Mesothelial cell of epicardium (in vitro differentiated cells): ENCODE measurements at regions not wholly inside any gene's neighbourhood (a gene's known extent, or its start where the extent isn't known, plus 50 kb on each side); places are given as distances from the start of the nearest gene placed in this dataset.

Experiments used
- DNase-seq, 2 experiments: peaks; one replicate each; pipeline ENCODE4 v3.0.0; 2021; ENCODE audit warnings: low spot score in 2 of 2; ENCODE audit not compliant: unreplicated experiment in 2 of 2
- H3K27ac Mint-ChIP-seq: 2 replicates; pipeline ENCODE4 v1.8.0; 2021; ENCODE audit warnings: mixed read lengths
- H3K27me3 Mint-ChIP-seq: 2 replicates; pipeline ENCODE4 v1.8.0; 2021; ENCODE audit warnings: low read depth, mixed read lengths
- H3K36me3 Mint-ChIP-seq: 2 replicates; pipeline ENCODE4 v1.8.0; 2021; ENCODE audit warnings: mixed read lengths
- H3K4me1 Mint-ChIP-seq: 2 replicates; pipeline ENCODE4 v1.8.0; 2021; ENCODE audit warnings: mixed read lengths
- H3K4me3 Mint-ChIP-seq: 2 replicates; pipeline ENCODE4 v1.8.0; 2021; ENCODE audit warnings: mild to moderate bottlenecking, moderate library complexity, mixed read lengths
- H3K9me3 Mint-ChIP-seq: 2 replicates; pipeline ENCODE4 v1.8.0; 2021; ENCODE audit warnings: mixed read lengths
- TF ChIP-seq, protein P1 (sequence below): fragments of 200-600 bp; sonication (generic); IDR thresholded peaks from one replicate; pipeline ENCODE4 v1.5.0; 2021; ENCODE audit warnings: antibody characterized with exemption; ENCODE audit not compliant: unreplicated experiment

DNA sequence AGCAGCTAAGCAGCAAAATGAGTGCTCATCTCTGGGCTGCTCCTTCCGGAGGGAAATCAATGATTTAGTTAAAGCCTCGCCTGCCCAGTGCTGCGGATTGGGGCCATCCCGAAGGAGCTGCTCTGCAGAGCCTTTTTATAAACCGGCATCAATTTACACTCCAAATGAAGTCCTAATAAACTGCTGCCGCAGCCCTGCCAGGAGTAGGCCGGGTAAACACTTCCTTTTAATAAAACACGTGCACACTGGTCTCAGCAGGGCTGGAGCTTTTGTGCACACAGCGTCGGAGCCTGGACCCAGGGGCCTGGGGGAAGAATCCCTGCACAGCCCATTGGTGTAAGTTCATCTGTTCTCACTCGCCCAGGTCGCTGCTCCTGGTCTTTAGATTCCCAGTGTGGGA, 79.6 kb upstream of the HS3ST2 start:
- no peaks in the 10 kb centered on the region for H3K4me1 Mint-ChIP-seq
- no peaks in the 10 kb centered on the region for H3K9me3 Mint-ChIP-seq
- no peak overlapping the region for H3K4me3 Mint-ChIP-seq
- peaks cover 15% of the 10 kb centered on the region for H3K27me3 Mint-ChIP-seq
- H3K27ac Mint-ChIP-seq, result no peak overlapping the region
- TF ChIP-seq, protein P1, sequence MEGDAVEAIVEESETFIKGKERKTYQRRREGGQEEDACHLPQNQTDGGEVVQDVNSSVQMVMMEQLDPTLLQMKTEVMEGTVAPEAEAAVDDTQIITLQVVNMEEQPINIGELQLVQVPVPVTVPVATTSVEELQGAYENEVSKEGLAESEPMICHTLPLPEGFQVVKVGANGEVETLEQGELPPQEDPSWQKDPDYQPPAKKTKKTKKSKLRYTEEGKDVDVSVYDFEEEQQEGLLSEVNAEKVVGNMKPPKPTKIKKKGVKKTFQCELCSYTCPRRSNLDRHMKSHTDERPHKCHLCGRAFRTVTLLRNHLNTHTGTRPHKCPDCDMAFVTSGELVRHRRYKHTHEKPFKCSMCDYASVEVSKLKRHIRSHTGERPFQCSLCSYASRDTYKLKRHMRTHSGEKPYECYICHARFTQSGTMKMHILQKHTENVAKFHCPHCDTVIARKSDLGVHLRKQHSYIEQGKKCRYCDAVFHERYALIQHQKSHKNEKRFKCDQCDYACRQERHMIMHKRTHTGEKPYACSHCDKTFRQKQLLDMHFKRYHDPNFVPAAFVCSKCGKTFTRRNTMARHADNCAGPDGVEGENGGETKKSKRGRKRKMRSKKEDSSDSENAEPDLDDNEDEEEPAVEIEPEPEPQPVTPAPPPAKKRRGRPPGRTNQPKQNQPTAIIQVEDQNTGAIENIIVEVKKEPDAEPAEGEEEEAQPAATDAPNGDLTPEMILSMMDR, result no peak
- no peaks in the 10 kb centered on the region for H3K36me3 Mint-ChIP-seq
- no peak for DNase-seq

DNA sequence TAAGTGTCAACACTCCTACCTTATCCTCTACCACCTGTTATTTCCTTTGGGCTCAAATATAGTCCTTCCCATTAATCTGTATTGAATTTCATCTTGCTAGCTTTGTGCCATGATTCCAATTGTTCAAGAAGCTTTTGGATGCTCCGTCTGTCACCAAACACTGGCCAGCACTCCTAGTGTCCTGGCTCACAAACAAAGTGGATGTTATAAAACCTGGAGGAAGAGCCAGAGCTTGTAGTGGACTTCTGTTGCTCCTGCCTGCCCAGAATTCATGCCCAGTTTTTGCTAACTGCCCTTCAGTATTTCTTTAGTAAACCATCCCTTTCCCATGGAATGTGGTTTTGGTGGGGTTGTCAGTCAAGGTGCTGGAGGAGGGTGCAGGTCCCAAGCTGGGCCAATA, 77.2 kb upstream of the HS3ST2 start:
- H3K27ac Mint-ChIP-seq, result no peak overlapping the region
- no peak for DNase-seq
- TF ChIP-seq, protein P1, result no peak
- no peak overlapping the region for H3K4me3 Mint-ChIP-seq
- peaks cover 15% of the 10 kb centered on the region for H3K27me3 Mint-ChIP-seq
- no peaks in the 10 kb centered on the region for H3K9me3 Mint-ChIP-seq
- no peaks in the 10 kb centered on the region for H3K36me3 Mint-ChIP-seq
- no peaks in the 10 kb centered on the region for H3K4me1 Mint-ChIP-seq

DNA sequence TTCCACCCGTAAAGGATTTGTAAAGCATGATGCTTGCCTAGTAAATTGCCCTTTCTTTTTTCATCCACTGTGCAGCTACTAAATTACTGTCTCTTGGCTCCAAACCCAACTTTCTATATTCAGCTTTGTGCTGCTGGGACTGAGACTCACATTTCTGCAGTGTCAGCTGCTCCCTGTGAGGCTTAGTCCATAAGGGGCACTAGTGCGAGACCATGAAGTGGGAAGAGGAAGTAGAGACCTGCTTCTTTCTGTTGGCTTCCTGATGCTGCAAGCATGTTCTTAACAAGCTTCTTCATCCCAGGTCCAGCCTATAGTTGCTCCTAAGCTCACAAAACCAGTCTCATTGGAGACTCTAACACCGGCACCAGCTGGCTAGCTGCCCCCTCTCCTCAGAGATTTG, 74.9 kb upstream of the HS3ST2 start:
- no peak overlapping the region for H3K27ac Mint-ChIP-seq
- peaks cover 9% of the 10 kb centered on the region for H3K27me3 Mint-ChIP-seq
- no peaks in the 10 kb centered on the region for H3K36me3 Mint-ChIP-seq
- peaks cover 2% of the 10 kb centered on the region for H3K9me3 Mint-ChIP-seq
- H3K4me3 Mint-ChIP-seq, result no peak overlapping the region
- no peaks in the 10 kb centered on the region for H3K4me1 Mint-ChIP-seq
- TF ChIP-seq, protein P1, result no peak
- no peak for DNase-seq

GRCh38 chr16:22743401-22743800, 70.6 kb upstream of the HS3ST2 start:
- H3K4me3 Mint-ChIP-seq, result no peak overlapping the region
- H3K4me1 Mint-ChIP-seq, result no peaks in the 10 kb centered on the region
- H3K9me3 Mint-ChIP-seq, result peaks cover 14% of the 10 kb centered on the region
- DNase-seq, result no peak
- H3K27me3 Mint-ChIP-seq, result peaks cover 12% of the 10 kb centered on the region
- TF ChIP-seq, protein P1, result no peak
- H3K27ac Mint-ChIP-seq, result no peak overlapping the region
- no peaks in the 10 kb centered on the region for H3K36me3 Mint-ChIP-seq

- no peak for DNase-seq
- TF ChIP-seq, protein P1, result no peak
- Mint-ChIP-seq H3K27ac (no peak overlapping the region), H3K36me3 (no peaks in the 10 kb centered on the region), H3K9me3 (peaks cover 16% of the 10 kb centered on the region), H3K27me3 (peaks cover 29% of the 10 kb centered on the region), H3K4me3 (no peak overlapping the region), H3K4me1 (no peaks in the 10 kb centered on the region)
These were observed 62.8 kb upstream of the HS3ST2 start for GRCh38 chr16:22751104-22751667.

DNA sequence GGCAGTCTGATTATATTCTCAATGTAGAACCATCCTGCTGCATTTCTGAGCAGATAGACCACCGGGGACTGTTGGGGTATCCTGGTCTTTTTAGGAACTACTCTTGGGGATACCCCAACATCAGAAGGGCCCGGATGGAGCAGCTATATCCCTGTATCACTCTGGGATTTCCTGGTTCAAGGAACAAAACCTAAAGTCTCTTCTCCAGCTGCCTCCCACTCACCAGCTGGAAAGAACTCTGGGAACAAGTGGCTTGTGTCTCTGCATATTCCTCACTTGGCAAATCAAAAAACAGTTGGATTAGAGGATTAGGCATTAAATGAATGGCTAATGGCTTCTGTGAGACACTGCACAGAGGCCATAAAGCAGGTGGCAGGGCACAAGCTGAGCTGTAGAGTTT, 62.3 kb upstream of the HS3ST2 start:
- H3K27me3 Mint-ChIP-seq, result peaks cover 34% of the 10 kb centered on the region
- no peak for DNase-seq
- peaks cover 13% of the 10 kb centered on the region for H3K9me3 Mint-ChIP-seq
- no peaks in the 10 kb centered on the region for H3K36me3 Mint-ChIP-seq
- no peak overlapping the region for H3K4me3 Mint-ChIP-seq
- TF ChIP-seq, protein P1, result no peak
- no peaks in the 10 kb centered on the region for H3K4me1 Mint-ChIP-seq
- no peak overlapping the region for H3K27ac Mint-ChIP-seq
